HG02571 (cell line): ENCODE measurements at regions not wholly inside any gene's neighbourhood (a gene's known extent, or its start where the extent isn't known, plus 50 kb on each side); places are given as distances from the start of the nearest gene placed in this dataset.

Experiments
- ATAC-seq: cut with Tn5 transposase; IDR thresholded peaks from one replicate; pipeline ENCODE4 v1.9.1; 2021; ENCODE audit warnings: mild to moderate bottlenecking, moderate library complexity; ENCODE audit not compliant: unreplicated experiment

DNA sequence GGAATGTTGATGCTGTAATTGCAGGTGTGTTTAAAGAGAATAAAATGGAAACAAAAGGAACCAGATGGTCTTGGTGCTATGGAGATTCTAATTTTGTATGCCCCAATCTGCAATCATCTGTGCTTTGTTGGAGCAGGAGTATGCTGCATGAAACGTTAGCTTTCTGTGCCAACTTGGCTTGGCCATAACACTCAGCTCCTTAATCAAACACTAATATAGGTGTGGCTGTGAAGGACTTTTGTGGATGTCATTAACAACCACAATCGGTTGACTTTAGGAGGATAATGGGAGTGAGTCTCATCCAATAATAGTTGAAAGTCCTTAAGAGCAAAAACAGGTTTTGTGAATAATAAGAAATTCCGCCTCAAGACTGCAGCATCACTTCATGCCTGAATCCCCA, 399.2 kb downstream of the NLGN4X start:
- ATAC-seq: no peak

DNA sequence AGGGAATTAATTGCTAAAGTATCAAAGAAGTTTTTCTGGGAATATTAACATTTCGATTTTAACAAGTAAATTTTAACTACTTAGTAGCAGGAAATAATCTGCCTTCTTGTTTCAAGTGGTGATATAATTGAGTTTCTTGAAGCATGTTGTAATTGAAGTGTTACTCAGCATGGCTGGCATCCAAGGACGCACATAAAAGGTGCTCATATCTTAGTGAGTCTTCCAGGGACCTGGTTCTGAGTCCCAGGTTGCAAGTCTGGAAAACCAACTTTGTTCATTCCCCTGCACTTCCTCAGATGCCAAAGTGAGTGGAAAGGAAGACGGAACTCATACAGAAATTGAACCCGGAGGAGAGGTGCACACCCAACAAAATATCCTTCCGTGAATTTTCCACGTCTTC, 399.6 kb downstream of the NLGN4X start:
- ATAC-seq: no peak

DNA sequence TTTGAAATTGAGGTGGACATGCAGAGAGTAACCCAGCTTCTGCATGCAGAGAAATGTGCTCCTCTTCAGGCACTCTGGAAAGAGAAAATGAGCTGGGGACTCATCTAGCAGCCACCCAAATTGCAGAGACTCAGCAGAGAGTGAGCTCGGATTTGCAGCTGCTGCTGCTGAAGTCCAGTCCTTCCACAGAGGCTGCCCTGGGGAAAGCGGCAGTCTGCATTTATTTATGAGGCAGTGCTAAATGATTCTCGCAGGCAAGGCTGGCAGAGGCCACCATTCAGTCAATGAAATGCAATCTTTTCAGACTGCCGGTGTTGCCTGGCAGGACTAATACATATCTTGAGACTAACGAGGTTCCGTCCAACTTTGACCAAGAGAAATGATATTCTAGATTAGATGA, 404.8 kb downstream of the NLGN4X start:
- ATAC-seq: no peak

DNA sequence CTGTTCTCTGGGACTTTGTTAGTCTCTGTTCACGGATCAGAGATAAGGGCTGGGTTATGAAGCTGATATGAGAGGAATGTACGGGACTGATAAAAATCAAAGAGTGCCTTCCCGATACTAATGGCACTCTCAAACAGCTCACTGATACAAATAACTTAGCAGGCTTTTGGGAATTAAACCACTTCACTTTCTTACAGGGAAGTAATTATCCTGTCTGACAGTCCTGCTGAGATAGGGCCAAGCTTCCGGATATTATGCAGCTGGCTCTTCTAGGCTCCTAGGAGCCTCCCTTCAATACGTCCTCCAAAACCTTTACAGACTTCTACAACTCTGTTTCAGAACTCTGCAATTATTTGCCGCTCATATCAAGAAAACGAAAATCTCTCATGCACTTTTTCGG, 418.0 kb downstream of the NLGN4X start:
- ATAC-seq: no peak

DNA sequence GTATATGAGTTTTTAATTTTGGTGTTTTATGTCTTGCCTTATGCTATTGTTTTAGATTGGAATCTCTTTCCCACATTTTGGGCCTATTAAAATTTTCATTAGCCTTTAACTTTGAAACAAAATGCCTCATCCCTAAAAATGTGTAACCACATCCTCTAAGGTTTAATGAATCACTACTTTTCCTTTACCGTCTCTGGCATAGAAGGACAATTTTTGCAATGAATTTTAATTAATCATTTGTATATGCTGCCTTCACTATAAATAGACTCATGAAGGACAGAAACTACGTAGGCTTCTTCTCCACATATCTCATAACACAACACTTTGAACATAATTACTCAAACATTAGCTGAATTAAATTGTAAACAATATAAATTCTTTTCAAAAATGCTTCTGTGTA, 421.5 kb downstream of the NLGN4X start:
- no peak for ATAC-seq

DNA sequence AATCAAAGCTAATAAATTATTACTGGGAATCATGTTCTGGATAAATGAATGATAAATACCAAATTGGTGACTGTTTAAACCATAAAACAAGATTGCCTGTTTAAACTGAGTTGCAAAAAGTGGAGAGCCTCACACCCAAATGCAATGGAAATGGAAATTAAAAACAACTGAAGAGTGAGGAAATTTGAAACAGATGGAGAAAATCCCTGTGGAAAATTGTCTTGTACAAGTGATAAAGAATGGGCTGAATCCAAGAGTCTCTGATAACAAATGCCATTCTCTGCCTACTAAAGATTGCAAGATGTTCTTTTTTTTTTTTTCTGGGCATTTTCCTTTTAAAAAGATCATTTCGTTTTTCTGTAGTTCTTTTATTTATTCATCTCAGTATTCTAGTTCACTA, 426.3 kb downstream of the NLGN4X start:
- ATAC-seq: no peak

DNA sequence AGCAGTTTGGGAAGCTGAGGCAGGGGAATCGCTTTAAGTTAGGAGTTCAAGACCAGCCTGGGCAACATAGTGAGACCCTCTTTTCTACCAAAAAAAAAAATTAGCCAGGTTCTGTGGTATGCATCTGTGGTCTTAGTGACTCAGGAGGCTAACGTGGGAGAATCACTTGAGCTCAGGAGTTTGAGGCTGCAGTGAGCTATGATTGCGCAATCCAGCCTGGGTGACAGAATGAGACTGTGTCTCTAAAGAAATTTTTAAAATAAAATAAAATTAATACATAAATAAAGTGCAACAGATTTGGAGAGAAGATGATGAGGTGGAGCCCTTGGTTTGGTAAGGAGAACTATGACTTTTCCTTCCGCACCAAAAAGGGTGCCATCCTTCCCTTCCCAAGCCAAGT, 436.9 kb downstream of the NLGN4X start:
- ATAC-seq: no peak

DNA sequence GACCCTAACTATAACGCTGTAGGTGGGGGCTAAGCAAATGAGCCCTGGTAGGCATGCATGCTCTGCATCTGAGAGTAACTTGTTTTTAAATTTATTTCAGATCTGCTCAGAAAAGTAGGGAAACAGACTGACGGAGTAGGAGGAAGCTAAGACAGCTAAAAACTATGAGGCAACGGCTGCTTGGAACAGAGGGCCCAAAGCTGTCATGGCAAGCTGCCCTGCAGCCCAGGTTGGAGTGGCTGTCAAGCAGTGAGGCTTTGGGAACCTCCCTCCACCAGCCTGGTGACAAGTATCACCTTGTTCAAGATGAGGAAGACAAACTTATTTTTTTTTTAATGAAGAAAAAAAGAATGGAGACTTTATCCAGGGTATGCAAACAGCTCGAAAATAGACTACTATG, 439.8 kb downstream of the NLGN4X start:
- no peak for ATAC-seq

DNA sequence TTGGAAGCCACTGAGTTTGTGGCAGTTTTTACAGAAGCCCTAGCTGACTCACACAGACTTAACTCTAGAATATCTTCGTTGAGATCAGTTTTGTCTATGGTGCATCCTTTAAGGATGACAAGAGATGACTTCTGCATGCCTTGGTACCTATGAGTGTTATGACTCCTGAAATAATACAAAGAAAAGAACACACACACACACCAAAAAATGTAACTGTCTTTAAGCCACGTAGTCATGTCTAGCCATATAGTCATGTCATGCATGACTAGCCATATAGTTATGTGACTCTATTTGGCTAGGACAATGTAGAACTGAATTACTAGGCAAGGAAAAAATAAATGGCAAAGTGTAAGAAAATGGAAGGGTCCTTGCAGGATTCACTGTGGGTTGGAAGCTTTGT, 447.8 kb downstream of the NLGN4X start:
- ATAC-seq: no peak

DNA sequence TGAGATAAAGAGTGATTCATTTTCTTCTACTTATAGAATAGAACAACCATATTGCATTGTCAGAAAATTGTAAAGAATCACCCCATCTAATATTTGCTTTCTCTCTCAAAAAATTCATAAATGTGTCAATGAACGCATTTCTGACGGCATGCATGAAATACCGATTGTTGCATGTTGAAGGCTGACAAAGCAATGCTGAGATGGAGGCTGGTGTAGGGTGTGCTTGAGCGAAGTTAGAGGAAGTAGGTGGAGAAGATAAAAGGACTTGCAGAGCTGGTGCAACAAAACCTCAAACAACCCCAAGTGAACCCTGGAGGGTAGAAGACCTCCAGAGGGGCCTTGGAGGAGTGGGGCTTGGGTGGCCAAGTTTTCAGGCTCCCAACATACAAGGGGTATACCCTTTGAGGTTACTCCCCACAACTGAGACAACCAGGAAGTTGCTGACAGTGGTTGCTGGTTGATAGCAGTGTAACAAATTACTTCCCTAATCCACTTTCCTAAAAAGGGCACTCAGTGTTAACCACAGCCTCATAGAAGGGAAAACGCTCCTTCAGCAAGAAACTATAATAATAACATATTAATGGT, 452.7 kb downstream of the NLGN4X start:
- ATAC-seq: no peak

DNA sequence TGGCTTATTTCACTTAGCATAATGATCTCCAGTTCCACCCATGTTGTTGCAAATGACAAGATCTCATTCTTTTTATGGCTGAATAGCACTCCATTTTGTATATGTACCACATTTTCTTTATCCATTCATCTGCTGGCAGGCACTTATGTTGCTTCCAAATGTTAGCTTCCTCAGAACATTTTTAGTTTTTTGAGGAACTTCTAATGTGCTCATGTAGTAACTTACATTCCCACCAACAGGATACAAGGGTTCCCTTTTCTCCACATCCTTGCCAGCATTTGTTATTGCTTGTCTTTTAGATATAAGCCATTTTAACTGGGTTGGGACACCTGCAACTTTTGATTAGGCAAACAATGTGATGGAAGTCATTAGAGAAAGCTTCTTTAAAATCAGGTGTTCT, 454.2 kb downstream of the NLGN4X start:
- ATAC-seq: no peak

DNA sequence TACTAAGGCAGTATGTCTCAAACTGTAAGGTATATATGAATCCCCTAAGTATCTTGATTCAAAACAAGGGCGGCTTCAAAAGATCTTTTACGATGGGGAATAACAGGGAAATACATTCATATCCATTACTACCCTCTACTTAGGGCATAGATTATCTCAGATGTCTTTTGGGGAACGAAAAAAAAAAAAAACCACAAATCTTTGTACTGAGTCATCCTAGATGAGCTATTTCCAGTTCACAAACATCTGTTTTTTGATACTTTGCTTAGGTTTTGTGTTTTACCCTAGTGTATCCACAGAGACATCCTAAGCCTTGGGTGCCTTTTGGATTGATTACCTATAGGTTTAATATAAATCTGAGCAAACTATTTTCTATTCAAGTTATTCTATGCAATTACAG, 457.2 kb downstream of the NLGN4X start:
- no peak for ATAC-seq

DNA sequence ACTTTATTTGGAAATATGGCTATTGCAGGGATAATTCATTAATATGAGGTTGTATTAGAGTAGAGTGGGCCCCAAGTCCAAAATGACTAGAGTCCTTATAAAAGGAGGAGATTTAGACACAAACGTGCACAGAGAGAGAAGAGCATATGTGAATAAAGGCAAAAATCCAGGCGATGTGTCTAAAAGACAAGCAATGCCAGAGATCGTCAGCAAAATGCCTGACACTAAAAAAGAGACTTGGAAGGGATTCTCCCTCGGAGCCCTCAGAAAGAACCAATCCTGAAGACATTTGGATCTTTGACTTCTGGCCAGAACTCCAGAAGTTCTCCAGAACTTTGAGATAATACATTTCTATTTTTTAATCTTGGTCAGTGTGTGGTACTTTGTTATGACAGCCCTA, 472.1 kb downstream of the NLGN4X start:
- no peak for ATAC-seq

DNA sequence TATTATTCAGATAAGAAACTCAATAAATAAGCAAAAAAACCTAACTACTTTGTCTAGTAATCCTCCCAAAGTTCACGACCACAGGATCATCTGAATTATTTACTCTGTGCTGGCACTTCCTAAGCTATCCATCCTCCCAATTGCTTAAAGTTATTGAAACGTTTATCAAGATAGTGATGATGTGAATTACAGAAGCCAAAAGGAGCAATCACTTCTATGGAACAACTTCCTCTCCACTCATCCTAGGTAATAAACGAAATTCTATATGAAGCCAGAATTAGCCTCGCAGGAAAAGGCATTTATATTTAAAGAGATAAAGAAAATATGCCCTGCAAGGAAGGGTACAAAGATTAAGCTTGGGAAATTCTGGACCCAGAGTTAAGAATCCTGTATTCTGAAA, 475.4 kb downstream of the NLGN4X start:
- ATAC-seq: no peak

DNA sequence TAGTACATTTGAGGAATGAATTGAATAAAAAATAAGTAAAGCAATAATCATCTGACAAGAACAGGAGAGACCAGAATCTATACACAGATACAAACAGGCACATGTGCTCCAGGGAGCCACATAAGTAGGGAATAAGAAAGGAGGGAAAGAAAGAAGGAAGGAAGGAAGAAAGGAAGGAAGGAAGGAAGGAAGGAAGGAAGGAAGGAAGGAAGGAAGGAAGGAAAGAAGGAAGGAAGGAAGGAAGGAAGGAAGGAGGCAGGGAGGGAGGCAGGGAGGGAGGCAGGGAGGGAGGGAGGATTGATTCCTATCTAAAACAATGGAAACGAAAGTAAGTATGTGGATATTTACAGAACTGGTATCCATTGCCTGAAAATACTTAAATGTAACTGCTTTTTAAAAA, 475.8 kb downstream of the NLGN4X start:
- no peak for ATAC-seq

DNA sequence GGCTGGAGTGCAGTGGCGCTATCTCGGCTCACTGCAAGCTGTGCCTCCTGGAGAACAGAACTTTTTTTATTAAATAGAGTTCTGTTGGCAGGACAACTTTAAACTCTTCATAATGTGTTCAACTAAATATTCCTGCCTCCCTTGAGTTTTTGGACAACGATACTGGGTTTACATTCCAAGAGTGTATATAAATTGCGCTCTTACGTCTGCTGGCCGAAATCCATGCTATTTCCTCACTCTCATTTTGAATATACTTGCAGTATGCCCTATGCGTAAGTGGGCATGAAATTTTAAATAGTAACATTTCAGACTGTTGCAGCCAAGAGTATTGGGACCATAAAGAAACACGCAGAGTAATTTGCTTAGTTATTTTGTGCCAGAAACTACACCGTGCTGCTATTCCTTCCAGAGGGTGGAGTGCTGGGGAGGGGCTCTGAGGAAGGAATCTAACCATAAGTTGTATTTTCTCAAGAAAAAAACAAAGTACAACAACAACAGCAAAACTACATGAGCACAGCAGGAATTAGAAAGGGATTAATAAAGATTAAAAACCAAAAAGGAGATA, 480.0 kb downstream of the NLGN4X start:
- ATAC-seq: no peak

DNA sequence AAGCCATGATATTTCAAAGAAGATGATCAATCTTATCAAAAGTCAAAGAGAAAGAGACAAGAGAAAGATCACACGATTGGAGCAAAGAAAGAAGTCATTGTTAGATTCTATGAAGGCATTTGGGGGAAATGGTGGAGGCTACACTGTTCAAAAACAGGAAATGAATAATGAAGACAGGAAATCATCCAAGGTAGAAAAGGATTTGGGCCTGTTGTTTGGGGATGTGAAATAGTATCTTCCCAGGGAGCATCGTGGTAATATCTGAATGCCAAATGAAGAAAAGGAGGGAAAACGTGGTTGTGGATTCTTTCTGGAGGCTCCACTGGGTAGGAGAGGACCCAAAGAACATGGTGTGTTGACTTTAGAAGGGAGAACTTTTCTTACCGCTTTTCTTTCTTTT, 482.4 kb downstream of the NLGN4X start:
- no peak for ATAC-seq

DNA sequence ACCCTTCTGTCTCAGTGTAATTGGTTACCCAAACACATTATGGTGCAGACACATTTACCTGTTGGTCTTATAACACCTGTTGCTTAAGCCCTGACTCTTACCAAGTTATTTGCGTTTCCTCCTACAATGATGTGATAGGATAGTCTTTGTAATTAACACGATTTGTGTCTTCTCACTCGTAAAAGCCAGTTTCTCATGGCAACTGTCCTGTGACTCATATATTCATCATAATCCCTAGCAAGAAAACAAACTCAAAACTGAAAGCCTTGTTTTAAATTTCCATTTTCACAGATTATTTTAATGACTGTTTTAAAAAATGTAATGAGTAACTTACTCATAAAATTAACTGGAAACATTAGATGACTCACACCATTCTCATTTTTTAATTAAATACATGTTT, 495.2 kb downstream of the NLGN4X start:
- no peak for ATAC-seq

DNA sequence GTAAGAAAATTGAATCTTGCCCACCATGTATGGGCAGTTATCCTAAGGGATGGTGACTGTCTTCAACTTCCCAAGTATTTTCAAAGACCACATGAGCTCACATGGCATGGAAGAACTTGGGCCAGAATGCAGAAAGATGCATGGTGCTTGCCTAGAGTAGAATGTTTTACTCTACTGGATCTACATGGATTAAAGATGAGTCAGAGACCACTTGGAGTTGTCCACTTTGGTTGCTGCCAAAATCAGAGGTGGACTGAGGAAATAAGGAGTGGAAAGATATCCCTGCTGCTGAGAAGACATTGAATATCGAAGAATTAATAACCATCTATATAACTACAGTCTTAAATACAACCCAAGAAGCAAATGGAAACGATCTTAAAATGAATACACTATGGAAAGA, 498.1 kb downstream of the NLGN4X start:
- no peak for ATAC-seq

DNA sequence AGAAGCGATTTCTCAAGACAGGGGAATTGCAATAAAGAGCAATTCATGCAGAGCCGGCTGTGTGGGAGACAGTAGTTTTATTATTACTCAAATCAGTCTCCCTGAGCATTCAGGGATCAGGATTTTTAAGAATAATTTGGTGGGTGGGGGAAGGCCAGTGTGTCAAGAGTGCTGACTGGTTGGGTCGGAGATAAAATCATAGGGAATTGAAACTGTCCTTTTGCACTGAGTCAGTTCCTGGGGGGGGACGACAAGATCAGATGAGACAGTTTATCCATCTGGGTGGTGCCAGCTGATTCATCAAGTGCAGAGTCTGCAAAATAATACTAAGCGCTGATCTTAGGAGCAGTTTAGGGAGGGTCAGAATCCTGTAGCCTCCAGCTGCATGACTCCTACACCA, 502.4 kb downstream of the NLGN4X start:
- no peak for ATAC-seq

DNA sequence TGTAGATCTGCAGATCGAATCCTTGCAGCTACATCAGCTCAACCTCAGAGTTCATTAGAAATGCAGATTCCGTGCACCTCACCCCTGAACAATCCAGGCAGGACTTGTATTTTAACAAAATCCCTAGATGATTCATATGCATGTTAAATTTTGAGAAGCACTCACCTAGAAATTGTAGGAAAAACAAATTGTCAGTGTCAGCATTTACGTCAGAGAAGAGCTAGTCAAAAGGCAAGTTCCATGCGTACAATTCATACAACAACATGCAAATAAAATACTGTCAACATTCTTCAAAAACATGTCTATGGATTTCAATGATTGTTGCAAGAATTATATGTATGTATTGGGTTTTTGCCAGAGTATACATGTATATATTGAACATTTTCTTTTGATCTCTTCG, 504.5 kb downstream of the NLGN4X start:
- ATAC-seq: no peak

DNA sequence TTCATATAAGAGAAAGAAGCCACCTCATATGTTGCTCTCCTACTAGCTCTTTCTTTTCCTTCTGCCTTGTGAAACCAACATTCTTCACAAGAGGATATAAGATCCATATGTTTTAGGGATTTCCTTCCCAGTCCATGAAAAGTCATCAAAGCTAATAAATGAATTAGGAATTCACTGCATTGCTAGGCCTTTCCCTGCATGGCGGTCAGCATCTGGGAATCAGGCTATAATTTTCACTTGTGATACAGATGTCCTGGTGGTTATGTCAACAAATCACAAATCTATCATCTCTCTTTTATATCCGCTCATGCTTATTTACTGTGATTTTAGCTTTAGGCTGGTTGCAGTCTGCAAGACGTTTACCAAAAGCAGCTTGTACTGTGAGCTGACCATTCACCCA, 510.0 kb downstream of the NLGN4X start:
- ATAC-seq: no peak

DNA sequence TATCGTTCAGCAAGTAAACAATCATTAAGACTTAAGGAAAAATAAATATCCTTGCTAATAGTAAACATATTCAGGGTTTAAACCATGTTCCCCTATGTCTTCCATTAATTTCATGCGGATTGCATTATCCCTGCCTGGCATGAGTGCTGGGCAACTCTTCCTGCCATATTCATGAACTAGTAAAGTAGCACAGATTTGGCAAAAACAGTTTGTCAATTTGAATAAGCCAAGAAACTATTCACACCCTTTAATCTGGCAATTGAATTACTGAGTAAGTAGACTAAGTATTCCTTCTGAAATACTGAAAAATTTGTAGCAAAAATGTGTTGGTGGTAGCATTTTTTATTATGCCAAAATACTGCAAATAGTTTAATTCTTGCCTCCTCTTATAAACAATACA, 512.0 kb downstream of the NLGN4X start:
- no peak for ATAC-seq
